ENCODE measurements at regions not wholly inside any gene's neighbourhood (a gene's known extent, or its start where the extent isn't known, plus 50 kb on each side); places are given as distances from the start of the nearest gene placed in this dataset.
"Not testable (repeated sequence)": the region's sequence is repeated elsewhere in the genome, so short reads cannot be mapped to it uniquely, and the experiment has no call there.

GRCh38 chr12:75872762-75873161 lies 158.8 kb downstream of the PHLDA1 start:
- DNase-seq (ENCODE audit: low read depth in 2 of 2), result no peak

GRCh38 chr12:75870878-75871277 lies 160.7 kb downstream of the PHLDA1 start:
- DNase-seq (ENCODE audit: low read depth in 2 of 2), result no peak

GRCh38 chr12:75868501-75868900 lies 163.1 kb downstream of the PHLDA1 start:
- DNase-seq (ENCODE audit: low read depth in 2 of 2), result no peak

GRCh38 chr12:75865315-75865714 lies 166.3 kb downstream of the PHLDA1 start:
- no peak for DNase-seq (ENCODE audit: low read depth in 2 of 2)

- no peak for DNase-seq (ENCODE audit: low read depth in 2 of 2)
These were observed 167.4 kb downstream of the PHLDA1 start for GRCh38 chr12:75864161-75864560.

GRCh38 chr12:75863533-75863932 lies 168.0 kb downstream of the PHLDA1 start:
- DNase-seq (ENCODE audit: low read depth in 2 of 2), result no peak

GRCh38 chr12:75862692-75863471 lies 168.7 kb downstream of the PHLDA1 start:
- no peak for DNase-seq (ENCODE audit: low read depth in 2 of 2)

GRCh38 chr12:75859868-75860267 lies 171.7 kb downstream of the PHLDA1 start:
- no peak for DNase-seq (ENCODE audit: low read depth in 2 of 2)

- no peak for DNase-seq (ENCODE audit: low read depth in 2 of 2)
These were observed 175.3 kb downstream of the PHLDA1 start for GRCh38 chr12:75856235-75856634.

GRCh38 chr12:75855360-75855759 lies 176.2 kb downstream of the PHLDA1 start:
- DNase-seq (ENCODE audit: low read depth in 2 of 2), result no peak

GRCh38 chr12:75854681-75855309 lies 176.8 kb downstream of the PHLDA1 start:
- no peak for DNase-seq (ENCODE audit: low read depth in 2 of 2)

GRCh38 chr12:75854137-75854536 lies 177.4 kb downstream of the PHLDA1 start:
- DNase-seq (ENCODE audit: low read depth in 2 of 2), result not testable (repeated sequence)

- no peak for DNase-seq (ENCODE audit: low read depth in 2 of 2)
These were observed 177.9 kb downstream of the PHLDA1 start for GRCh38 chr12:75853626-75854025.

GRCh38 chr12:75852956-75853355 lies 178.6 kb downstream of the PHLDA1 start:
- no peak for DNase-seq (ENCODE audit: low read depth in 2 of 2)

GRCh38 chr12:75852143-75852542 lies 179.4 kb downstream of the PHLDA1 start:
- no peak for DNase-seq (ENCODE audit: low read depth in 2 of 2)

GRCh38 chr12:75850721-75851462 lies 180.7 kb downstream of the PHLDA1 start:
- DNase-seq (ENCODE audit: low read depth in 2 of 2), result no peak

- no peak for DNase-seq (ENCODE audit: low read depth in 2 of 2)
These were observed 182.6 kb downstream of the PHLDA1 start for GRCh38 chr12:75848961-75849360.

GRCh38 chr12:75848431-75848925 lies 183.1 kb downstream of the PHLDA1 start:
- DNase-seq (ENCODE audit: low read depth in 2 of 2), result no peak

GRCh38 chr12:75846102-75846501 lies 185.5 kb downstream of the PHLDA1 start:
- DNase-seq (ENCODE audit: low read depth in 2 of 2), result no peak

GRCh38 chr12:75844985-75845384 lies 186.6 kb downstream of the PHLDA1 start:
- DNase-seq (ENCODE audit: low read depth in 2 of 2), result no peak

GRCh38 chr12:75844049-75844770 lies 187.4 kb downstream of the PHLDA1 start:
- DNase-seq (ENCODE audit: low read depth in 2 of 2), result no peak

- no peak for DNase-seq (ENCODE audit: low read depth in 2 of 2)
These were observed 189.5 kb downstream of the PHLDA1 start for GRCh38 chr12:75842090-75842489.

All from activated CD4-positive, alpha-beta T cell treated with anti-CD3 and anti-CD28 coated beads for 24 hours (primary cell).